Omental fat pad (tissue), 3 donors: ENCODE measurements at regions not wholly inside any gene's neighbourhood (a gene's known extent, or its start where the extent isn't known, plus 50 kb on each side); places are given as distances from the start of the nearest gene placed in this dataset.
A peak's percentile ranks its signal among the peaks of the same experiment; 100 is the strongest.
"Not testable (repeated sequence)": the region's sequence is repeated elsewhere in the genome, so short reads cannot be mapped to it uniquely, and the experiment has no call there.

ENCODE experiments used
- ATAC-seq: fragments of 150-250 bp; one replicate; pipeline ENCODE4 v1.9.1; 2016; ENCODE audit warnings: mild to moderate bottlenecking, moderate library complexity; ENCODE audit not compliant: low FRiP score
- DNase-seq: peaks from one replicate; pipeline ENCODE4 v3.0.0-alpha.2; 2019; ENCODE audit warnings: low spot score
- CTCF ChIP-seq, 3 donors: fragments of 450-650 bp; IDR thresholded peaks; one replicate each; pipeline ENCODE4 v1.5.1; 2016 to 2017; ENCODE audit warnings: antibody characterized with exemption in 3 of 3, mild to moderate bottlenecking in 3 of 3, moderate library complexity in 2 of 3

DNA sequence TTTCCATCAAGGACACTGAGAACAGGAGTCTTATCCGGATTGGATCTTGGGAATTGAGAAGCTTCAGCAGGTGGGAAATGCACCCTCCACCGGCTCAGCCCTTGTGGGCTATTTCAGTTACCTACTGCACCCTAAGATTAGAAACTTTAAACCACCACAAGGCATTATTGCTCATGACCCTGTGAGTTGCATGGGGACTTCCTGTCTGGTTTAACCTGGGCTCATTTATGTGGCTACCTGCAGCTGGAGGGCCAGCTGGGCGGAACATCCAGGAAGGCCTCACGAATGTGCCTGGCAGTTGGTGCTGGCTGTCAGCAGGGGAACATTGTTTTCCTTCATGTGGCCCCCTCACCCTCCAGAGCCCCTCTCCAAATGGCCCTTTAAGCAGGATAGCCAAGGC, 164.1 kb downstream of the DEFB131A start:
- no peak for DNase-seq
- no peak for ATAC-seq
- no peak for TF ChIP-seq CTCF (IDR thresholded peaks at IDR 0.05)

DNA sequence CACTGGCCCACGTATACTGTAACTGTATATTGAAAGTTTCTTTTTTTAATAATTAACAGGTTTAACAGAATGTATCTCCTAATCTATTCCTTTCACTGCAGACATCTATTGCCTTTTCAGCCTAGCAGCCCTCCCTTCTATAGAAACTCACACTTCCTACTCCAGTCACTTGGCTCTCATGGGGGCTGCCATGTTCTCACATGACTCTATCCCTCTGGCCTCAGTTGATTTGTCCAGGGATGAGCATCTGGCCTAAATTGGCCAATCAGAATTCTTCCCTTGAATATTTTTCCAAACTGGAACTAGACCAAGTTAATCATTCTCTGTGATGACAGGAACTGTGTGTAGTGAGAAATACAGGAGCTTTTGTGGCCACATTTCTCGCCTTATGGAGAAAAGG, 166.1 kb downstream of the DEFB131A start:
- not testable (repeated sequence) for DNase-seq, ATAC-seq

GRCh38 chr4:9611101-9611500, 166.9 kb downstream of the DEFB131A start:
- no peak for DNase-seq
- no peak for TF ChIP-seq CTCF (IDR thresholded peaks at IDR 0.05)
- ATAC-seq = no peak

GRCh38 chr4:9636411-9636810, 145.0 kb upstream of the DRD5 start:
- DNase-seq, ATAC-seq: not testable (repeated sequence)

DNA sequence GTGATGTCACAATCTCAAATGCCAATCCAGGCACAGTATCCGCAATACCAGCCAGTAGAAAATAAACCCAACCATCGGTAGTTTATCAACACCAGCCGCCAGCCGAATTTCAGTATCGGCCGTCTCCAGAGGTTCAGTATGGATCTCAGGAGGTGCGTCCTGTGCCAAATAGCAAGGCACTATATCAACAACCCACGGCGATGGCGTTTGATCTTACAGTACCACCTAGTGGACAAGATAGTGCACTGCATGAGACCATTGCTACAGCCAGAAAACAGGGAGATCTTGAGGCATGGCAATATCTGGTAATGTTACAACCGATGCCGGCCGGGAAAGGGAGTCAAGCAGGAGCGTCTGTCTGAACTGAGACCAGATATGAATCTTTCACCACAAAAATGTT, 121.8 kb upstream of the DRD5 start:
- not testable (repeated sequence) for DNase-seq, ATAC-seq

DNA sequence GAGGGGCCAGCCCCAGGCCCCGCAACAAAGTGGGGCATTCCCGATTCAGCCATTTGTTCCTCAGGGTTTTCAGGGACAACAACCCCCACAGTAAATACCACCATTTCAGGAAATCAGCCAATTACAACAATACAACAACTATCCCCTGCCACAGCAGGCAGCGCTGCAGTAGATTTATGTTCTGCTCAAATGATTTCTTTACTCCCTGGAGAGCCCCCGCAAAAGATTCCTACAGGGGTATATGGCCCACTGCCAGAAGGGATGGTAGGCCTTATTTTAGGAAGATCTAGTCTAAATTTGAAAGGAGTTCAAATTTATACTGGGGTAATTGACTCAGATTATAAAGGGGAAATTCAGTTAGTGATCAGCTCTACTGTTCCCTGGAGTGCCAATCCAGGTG, 120.5 kb upstream of the DRD5 start:
- not testable (repeated sequence) for DNase-seq

DNA sequence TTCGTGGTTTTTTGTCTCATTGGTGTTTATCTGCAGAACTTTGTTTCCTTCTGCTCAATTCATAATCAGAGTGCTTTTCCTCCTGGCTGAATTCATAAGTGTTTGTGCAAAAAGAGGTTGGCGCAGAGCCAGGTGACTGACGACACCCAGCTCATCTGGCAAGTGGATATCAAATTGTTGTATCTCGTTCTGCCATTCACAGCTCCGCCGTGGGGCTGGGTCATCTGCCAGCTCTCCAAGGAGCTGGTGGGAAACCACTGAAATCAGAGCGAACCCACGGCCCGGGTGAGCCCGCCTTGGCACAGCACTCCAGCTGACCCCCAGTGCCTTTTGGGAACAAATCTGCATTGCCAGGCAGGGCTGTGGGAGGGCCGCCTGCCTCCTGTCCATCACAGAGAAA, 110.7 kb upstream of the DRD5 start:
- ATAC-seq = not testable (repeated sequence)
- peak; percentile 64 for DNase-seq

More for the DNA sequence above, 120.5 kb upstream of the DRD5 start:
- ATAC-seq = not testable (repeated sequence)

GRCh38 chr4:9677357-9677756, 104.1 kb upstream of the DRD5 start:
- DNase-seq, ATAC-seq: not testable (repeated sequence)

DNA sequence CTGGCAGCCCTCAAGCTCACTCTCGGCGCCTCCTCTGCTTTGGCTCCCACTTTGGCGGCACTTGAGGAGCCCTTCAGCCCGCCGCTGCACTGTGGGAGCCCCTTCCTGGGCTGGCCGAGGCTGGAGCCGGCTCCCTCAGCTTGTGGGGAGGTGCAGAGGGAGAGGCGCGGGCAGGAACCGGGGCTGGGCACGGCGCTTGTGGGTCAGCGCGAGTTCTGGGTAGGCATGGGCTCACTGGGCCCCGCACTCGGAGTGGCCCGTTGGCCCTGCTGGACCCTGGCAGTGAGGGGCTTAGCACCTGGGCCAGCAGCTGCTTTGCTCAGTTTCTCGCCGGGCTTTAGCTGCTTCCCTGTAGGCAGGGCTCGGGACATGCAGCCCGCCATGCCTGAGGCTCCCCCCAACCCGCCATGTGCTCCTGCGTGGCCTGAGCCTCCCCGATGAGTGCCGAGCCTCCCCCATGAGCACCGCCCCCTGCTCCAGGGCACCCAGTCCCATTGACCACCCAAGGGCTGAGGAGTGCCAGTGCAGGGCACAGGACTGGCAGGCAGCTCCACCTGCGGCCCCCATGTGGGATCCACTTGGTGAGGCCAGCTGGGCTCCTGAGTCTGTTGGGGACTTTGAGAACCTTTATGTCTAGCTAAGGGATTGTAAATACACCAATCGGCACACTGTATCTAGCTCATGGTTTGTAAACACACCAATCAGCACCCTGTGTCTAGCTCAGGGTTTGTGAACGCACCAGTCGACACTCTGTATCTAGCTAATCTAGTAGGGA, 101.5 kb upstream of the DRD5 start:
- ATAC-seq (no peak), DNase-seq (no peak)
- TF ChIP-seq CTCF (IDR thresholded peaks at IDR 0.05) = no peak

GRCh38 chr4:9683174-9683573, 98.3 kb upstream of the DRD5 start:
- ATAC-seq, DNase-seq: not testable (repeated sequence)

DNA sequence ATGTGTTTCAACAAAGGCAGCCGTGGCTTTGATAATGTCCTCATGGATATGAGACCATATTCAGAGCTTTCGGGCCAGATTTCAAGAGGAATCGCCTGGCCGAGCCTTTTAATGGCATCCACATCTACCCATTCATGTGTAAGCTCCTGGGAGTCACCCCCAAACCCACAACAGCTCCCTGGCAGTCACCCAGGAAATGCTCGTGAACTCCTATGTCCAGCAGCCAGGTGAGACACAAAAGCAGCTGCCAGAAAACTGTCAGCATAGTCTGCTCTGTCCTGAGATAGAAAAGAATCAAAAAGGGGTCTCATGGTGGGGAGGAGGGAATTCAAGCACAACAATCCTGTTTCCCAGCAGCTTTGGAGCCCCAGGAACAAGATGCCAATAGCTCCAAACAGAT, 96.4 kb upstream of the DRD5 start:
- not testable (repeated sequence) for DNase-seq, ATAC-seq

GRCh38 chr4:9685692-9686091, 95.7 kb upstream of the DRD5 start:
- TF ChIP-seq CTCF (IDR thresholded peaks at IDR 0.05) = no peak
- DNase-seq = no peak
- ATAC-seq = no peak

DNA sequence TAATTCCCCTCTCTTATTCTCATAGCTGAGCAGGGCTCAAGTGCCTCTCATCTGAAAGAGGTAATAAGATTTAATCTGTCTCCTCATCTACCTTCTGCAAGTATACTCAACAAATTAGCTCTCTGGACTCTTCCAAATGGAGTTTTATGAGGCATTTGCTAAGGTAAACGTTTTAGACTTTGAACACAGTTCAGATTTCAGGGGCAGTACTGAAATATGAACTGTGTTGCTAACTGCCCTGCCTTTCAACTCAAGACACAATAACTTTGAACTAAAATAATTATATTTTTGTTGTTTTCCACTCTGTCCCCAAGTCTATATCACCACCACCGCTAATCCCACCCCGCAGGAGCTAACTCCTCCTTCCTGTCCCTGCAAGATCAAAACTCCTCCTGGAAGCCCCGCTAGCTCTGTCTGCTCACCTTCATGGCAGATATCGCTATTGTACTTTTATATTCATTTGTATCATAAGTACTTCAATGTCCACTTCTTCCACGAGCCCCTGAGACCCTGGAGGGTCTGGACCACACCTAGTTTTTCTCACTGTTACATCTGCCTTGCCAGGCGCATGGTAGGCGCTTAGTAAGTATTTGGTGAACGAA, 90.7 kb upstream of the DRD5 start:
- not testable (repeated sequence) for DNase-seq, ATAC-seq
